NOMO-1 treated with DMSO at 0.1 percent for 48 hours (cell line): ENCODE measurements at regions not wholly inside any gene's neighbourhood (a gene's known extent, or its start where the extent isn't known, plus 50 kb on each side); places are given as distances from the start of the nearest gene placed in this dataset.
"Not testable (repeated sequence)": the region's sequence is repeated elsewhere in the genome, so short reads cannot be mapped to it uniquely, and the experiment has no call there.

Source experiments
- DNase-seq: peaks from one replicate; lab custom pipeline; 2025; ENCODE audit not compliant: unreplicated experiment; lab: John Stamatoyannopoulos, UW

DNA sequence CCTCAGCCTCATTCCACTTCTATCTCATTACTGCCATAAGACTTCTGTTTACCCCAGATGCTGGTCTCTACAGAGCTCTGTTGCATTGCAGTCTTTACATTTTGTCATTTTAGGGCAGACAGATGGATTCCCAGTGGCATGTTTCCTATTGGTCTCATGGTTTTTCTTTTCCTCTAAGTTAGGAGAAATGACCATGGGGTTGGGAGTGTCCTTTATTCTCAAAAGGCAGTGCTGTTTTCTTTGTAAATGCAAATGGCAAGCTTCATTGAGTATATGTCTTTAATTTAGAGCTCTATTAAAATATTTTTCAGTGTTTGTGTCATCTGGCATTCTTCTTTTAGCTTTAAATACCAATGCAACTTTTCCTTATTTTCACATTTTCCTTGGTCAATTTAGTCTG is 57.0 kb downstream of the MSTN start:
- no peak for DNase-seq

GRCh38 chr2:189999661-190000060 is 62.9 kb downstream of the MSTN start:
- no peak for DNase-seq

DNA sequence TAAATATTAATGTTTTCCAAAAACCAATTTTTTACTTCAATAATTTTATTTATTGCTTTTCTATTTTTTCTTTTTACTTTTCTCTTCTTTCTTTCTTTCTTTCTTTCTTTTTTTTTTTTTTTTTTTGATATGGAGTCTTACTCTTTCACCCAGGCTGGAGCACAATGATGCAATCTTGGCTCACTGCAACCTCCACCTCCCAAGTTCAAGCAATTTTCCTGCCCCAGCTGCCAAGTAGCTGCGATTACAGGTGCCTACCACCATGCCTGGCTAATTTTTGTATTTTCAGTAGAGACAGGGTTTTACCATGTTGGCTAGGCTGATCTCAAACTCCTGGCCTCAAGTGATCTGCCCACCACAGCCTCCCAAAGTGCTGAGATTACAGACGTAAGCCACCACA is 63.9 kb downstream of the MSTN start:
- DNase-seq, result not testable (repeated sequence)

- no peak for DNase-seq
Measured at GRCh38 chr2:189997016-189997415, 65.5 kb downstream of the MSTN start.

- no peak for DNase-seq
Measured at GRCh38 chr2:189995679-189996078, 66.8 kb downstream of the MSTN start.

GRCh38 chr2:189982780-189983394 is 79.6 kb downstream of the MSTN start:
- DNase-seq, result no peak

DNA sequence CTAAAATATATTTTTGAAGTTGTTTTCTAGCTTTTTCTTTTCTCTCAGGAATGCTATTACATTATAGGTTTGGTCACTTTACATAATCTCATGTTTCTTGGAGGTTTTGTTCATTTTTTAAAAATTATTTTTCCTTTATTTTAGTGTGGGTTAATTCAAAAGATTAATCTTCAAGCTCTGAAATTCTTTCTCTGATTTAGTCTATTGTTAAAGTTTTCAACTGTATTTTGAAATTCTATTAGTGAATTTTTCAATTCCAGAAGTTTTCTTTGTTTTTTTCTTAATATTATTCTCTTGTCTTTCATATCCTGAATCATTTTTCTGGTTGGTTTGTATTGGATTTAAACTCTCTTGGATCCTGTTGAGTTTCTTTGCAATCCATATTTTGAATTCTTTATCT is 80.4 kb downstream of the MSTN start:
- DNase-seq, result no peak

DNA sequence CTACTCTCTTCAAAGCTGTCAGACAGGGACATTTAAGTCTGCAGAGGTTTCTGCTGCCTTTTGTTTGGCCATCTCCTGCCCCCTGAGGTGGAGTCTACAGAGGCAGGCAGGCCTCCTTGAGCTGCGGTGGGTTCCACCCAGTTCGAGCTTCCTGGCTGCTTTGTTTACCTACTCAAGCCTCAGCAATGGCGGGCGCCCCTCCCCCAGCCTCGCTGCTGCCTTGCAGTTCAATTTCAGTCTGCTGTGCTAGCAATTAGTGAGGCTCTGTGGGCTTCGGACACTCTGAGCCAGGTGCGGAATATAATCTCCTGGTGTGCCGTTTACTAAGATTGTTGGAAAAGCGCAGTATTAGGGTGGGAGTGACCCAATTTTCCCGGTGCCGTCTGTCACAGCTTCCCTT is 86.0 kb downstream of the MSTN start:
- not testable (repeated sequence) for DNase-seq

DNA sequence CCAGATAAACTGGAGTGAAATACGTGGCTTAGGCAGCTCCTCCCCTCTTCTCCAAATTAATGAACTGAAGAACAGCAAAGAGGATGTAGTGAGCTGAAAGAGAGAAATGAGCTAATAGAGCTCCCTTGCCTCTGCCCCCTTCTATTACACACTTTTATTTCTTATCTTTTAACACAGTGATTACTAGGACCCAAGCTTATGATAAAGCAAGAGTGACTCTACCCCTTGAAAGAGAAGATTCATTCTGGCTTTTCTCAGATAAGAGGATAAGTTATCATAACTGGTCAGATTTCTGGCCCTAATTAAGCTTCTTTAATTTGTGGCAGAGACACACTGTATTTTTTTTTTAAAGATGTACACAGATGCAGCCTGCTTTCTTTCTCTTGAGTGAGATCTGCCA is 102.2 kb downstream of the MSTN start:
- no peak for DNase-seq

- no peak for DNase-seq
Measured at GRCh38 chr2:189959450-189959849, 103.1 kb downstream of the MSTN start.

DNA sequence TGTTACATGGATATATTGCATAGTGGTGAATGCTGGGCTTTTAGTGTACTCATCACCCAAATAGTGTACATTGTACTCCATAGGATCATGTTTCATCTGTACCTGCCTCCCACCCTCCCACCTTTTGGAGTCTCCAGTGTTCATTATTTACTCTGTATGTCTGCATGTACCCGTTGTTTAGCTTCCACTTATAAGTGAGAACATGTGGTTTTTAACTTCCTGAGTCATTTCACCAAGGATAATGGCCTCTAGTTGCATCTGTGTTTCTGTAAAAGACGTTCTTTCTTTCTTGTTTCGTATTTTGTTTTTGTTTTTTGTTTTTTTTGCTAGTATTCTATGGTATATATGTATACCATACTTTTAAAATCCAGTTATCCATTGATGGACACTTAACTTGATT is 107.5 kb downstream of the MSTN start:
- no peak for DNase-seq

- peak; percentile 71 for DNase-seq
Measured at GRCh38 chr2:189952536-189953109, 109.9 kb downstream of the MSTN start.

DNA sequence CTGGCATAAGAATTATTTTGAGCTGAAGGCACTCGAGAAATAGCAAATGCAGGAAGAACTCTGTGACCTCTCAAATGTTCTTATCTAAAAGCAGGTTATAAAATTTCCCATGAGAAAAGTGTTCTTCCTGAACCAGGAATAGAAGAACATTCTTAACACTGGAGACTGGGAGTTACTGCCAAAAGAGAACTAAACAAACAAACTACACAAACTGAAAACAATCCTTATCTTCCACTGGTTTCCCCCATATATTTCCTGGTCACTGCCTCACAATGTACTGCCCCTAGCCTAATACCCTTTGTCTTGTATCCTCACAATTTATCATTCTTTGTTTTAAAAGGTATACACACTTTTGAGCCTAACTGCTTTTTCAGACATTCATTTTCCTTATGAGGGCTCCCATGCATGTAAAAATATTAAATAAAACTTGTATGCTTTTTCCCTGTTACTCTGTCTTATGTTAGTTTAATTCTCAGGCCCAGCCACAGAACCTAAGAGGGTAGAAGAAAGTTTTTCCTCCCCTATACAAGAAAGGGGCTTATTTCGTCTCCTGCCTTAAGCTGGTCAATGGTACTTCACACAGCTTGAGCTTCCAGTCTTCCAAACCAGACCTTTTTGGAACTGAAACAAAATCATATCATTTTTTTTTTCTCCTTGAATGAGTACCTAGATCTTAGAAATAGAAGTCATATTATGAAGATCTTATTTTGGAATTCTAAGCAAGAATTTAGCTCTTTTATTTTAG is 110.6 kb downstream of the MSTN start:
- no peak for DNase-seq

- no peak for DNase-seq
Measured at GRCh38 chr2:189943009-189943408, 119.5 kb downstream of the MSTN start.

- DNase-seq, result no peak
Measured at GRCh38 chr2:189940913-189941312, 121.6 kb downstream of the MSTN start.

DNA sequence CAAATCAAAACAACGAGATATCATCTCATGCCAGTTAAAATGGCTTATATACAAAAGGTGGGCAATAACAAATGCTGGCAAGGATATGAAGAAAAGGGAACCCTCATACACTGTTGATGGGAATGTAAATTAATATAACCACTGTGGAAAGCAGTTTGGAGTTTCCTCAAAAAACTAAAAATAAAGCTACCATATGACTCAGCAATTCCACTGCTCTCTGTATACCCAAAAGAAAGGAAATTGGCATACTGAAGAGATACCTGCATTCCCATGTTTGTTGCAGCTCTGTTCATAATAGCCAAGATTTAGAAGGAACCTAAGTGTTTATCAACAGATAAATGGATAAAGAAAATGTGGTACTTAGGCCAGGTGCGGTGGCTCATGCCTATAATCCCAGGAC is 124.8 kb downstream of the MSTN start:
- no peak for DNase-seq

DNA sequence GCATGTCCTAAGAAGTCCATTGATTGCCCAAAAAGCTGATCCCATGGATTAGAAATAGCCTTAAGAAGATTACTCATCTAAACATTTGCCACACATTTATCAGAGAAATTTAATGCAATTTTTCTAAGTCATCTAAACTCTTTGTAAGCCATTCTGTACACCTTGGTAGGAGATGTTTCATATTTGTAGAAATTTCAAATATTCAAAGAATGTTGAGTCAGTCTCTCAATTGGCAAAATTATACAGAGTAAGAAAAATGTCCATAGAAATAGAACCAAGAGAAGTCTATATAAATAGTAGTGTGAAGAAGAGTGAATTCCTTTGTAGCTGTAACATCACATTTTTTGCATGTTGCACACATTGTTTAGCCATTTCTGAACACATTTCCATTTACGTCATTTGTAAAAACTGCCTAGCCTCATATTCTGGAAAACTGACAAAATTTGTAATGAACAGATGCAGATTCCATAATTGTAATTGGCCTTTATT is 128.6 kb downstream of the MSTN start:
- no peak for DNase-seq

GRCh38 chr2:189933041-189933440 is 129.5 kb downstream of the MSTN start:
- DNase-seq, result no peak

GRCh38 chr2:189927823-189928222 is 134.7 kb downstream of the MSTN start:
- no peak for DNase-seq
